OCI-LY7 (cell line): ENCODE measurements at regions not wholly inside any gene's neighbourhood (a gene's known extent, or its start where the extent isn't known, plus 50 kb on each side); places are given as distances from the start of the nearest gene placed in this dataset.
"Not testable (repeated sequence)": the region's sequence is repeated elsewhere in the genome, so short reads cannot be mapped to it uniquely, and the experiment has no call there.

Source experiments
- CTCF ChIP-seq: fragments of 200-600 bp; sonication (generic); conservative IDR thresholded peaks from 2 replicates; pipeline ENCODE4 v1.5.1; 2014; ENCODE audit warnings: mild to moderate bottlenecking, antibody characterized with exemption, low read length, moderate library complexity, mixed read lengths
- EZH2phosphoT487 ChIP-seq: fragments of 200-600 bp; sonication (generic); IDR thresholded peaks from 2 replicates; pipeline ENCODE4 v1.6.1; 2018; ENCODE audit warnings: low read depth, borderline replicate concordance, mild to moderate bottlenecking, mixed run types, antibody characterized with exemption, low read length, moderate library complexity, mixed read lengths

GRCh38 chr11:94248301-94248700 is 56.1 kb upstream of the IZUMO1R start:
- not testable (repeated sequence) for TF ChIP-seq CTCF, EZH2phosphoT487
